ENCODE measurements at regions not wholly inside any gene's neighbourhood (a gene's known extent, or its start where the extent isn't known, plus 50 kb on each side); places are given as distances from the start of the nearest gene placed in this dataset.

- Mint-ChIP-seq H3K4me3 (no peak overlapping the region), H3K4me1 (no peaks in the 10 kb centered on the region), H3K9me3 (ENCODE audit: insufficient read depth) (peaks cover 7% of the 10 kb centered on the region), H3K27ac (no peak overlapping the region), H3K27me3 (no peaks in the 10 kb centered on the region)
- H4K20me1 ChIP-seq (ENCODE audit: control insufficient read depth, insufficient read depth, low read length, poor library complexity, severe bottlenecking), result no peaks in the 10 kb centered on the region
- H3K79me2 ChIP-seq (ENCODE audit: control insufficient read depth, insufficient read depth, low read length), result no peaks in the 10 kb centered on the region
- H3K4me2 ChIP-seq (replicated peaks; ENCODE audit: low read depth, low read length, poor library complexity, severe bottlenecking), result no peak overlapping the region
- no peak overlapping the region for H3K9ac ChIP-seq (ENCODE audit: low read length)
- TF ChIP-seq CTCF (IDR thresholded peaks at IDR 0.05) (no peak), EZH2 (IDR thresholded peaks at IDR 0.05; ENCODE audit: borderline replicate concordance, insufficient read depth, low read depth, low read length, poor library complexity, severe bottlenecking) (no peak)
- H3K4me3 ChIP-seq (ENCODE audit: control extremely low read depth in 1 of 5, extremely low read depth in 1 of 5, insufficient read depth in 1 of 5, low read depth in 2 of 5, low read length in 4 of 5), result no peak overlapping the region
- WGBS (ENCODE audit: insufficient coverage), result 92% methylated on average over 44 of the region's 44 CpGs
- H2AFZ ChIP-seq (ENCODE audit: insufficient read depth, low read depth, low read length, poor library complexity, severe bottlenecking), result no peak overlapping the region
- H3K4me1 ChIP-seq (ENCODE audit: control insufficient read depth in 2 of 2, insufficient read depth in 2 of 2, low read length in 2 of 2), result no peaks in the 10 kb centered on the region
- no peak overlapping the region for H3K27ac ChIP-seq (ENCODE audit: low read length in 2 of 2)
- intact Hi-C loops (cut with micrococcal nuclease), result no loop called here
- CTCF ChIA-PET, result no interaction called here
- peaks cover 0 to 12% (median 0%) of the 10 kb centered on the region in 3 donors for H3K9me3 ChIP-seq (ENCODE audit: control extremely low read depth in 1 of 3, control insufficient read depth in 2 of 3, insufficient read depth in 1 of 3, low read length in 2 of 3)
- no peak for ATAC-seq (ENCODE audit: low read depth)
- POLR2A ChIA-PET, result no interaction called here
- no peaks in the 10 kb centered on the region for H3K36me3 ChIP-seq (replicated peaks in 1 of 2; ENCODE audit: control extremely low read depth in 1 of 2, control insufficient read depth in 1 of 2, extremely low read depth in 1 of 2, insufficient read depth in 2 of 2, low read length in 1 of 2)
- H3K27me3 ChIP-seq (replicated peaks in 1 of 4; ENCODE audit: control extremely low read depth in 1 of 4, control insufficient read depth in 3 of 4, insufficient read depth in 4 of 4, low read length in 3 of 4), result no peaks in the 10 kb centered on the region
- DNase-seq, result no peak
Measured at GRCh38 chr15:25596644-25597562, 158.1 kb upstream of the UBE3A start.

GRCh38 chr15:25587616-25588340 lies 149.0 kb upstream of the UBE3A start:
- no peak overlapping the region for H2AFZ ChIP-seq (ENCODE audit: insufficient read depth, low read depth, low read length, poor library complexity, severe bottlenecking)
- H3K4me3 ChIP-seq (ENCODE audit: control extremely low read depth in 1 of 5, extremely low read depth in 1 of 5, insufficient read depth in 1 of 5, low read depth in 2 of 5, low read length in 4 of 5), result no peak overlapping the region
- peaks cover 15% of the 10 kb centered on the region for H3K9me3 Mint-ChIP-seq (ENCODE audit: insufficient read depth)
- DNase-seq (no peak), ATAC-seq (ENCODE audit: low read depth) (no peak)
- H3K9me3 ChIP-seq (ENCODE audit: control extremely low read depth in 1 of 3, control insufficient read depth in 2 of 3, insufficient read depth in 1 of 3, low read length in 2 of 3), result peaks cover 0 to 3% (median 0%) of the 10 kb centered on the region in 3 donors
- no peaks in the 10 kb centered on the region for H3K27me3 ChIP-seq (replicated peaks in 1 of 4; ENCODE audit: control extremely low read depth in 1 of 4, control insufficient read depth in 3 of 4, insufficient read depth in 4 of 4, low read length in 3 of 4)
- H3K36me3 ChIP-seq (replicated peaks in 1 of 2; ENCODE audit: control extremely low read depth in 1 of 2, control insufficient read depth in 1 of 2, extremely low read depth in 1 of 2, insufficient read depth in 2 of 2, low read length in 1 of 2), result no peaks in the 10 kb centered on the region
- no peaks in the 10 kb centered on the region for H3K79me2 ChIP-seq (ENCODE audit: control insufficient read depth, insufficient read depth, low read length)
- H3K9ac ChIP-seq (ENCODE audit: low read length), result no peak overlapping the region
- no peak overlapping the region for H3K27ac ChIP-seq (ENCODE audit: low read length in 2 of 2)
- no peak overlapping the region for H3K4me3 Mint-ChIP-seq
- 92% methylated on average over 1 of the region's 7 CpGs for WGBS (ENCODE audit: insufficient coverage)
- H3K27me3 Mint-ChIP-seq, result no peaks in the 10 kb centered on the region
- H3K27ac Mint-ChIP-seq, result no peak overlapping the region
- ChIA-PET CTCF (no interaction called here), POLR2A (no interaction called here)
- no peaks in the 10 kb centered on the region for H4K20me1 ChIP-seq (ENCODE audit: control insufficient read depth, insufficient read depth, low read length, poor library complexity, severe bottlenecking)
- TF ChIP-seq EZH2 (IDR thresholded peaks at IDR 0.05; ENCODE audit: borderline replicate concordance, insufficient read depth, low read depth, low read length, poor library complexity, severe bottlenecking) (no peak), CTCF (IDR thresholded peaks at IDR 0.05) (no peak)
- no peak overlapping the region for H3K4me2 ChIP-seq (replicated peaks; ENCODE audit: low read depth, low read length, poor library complexity, severe bottlenecking)
- intact Hi-C loops (cut with micrococcal nuclease), result no loop called here
- H3K4me1 ChIP-seq (ENCODE audit: control insufficient read depth in 2 of 2, insufficient read depth in 2 of 2, low read length in 2 of 2), result no peaks in the 10 kb centered on the region
- H3K4me1 Mint-ChIP-seq, result no peaks in the 10 kb centered on the region
